ENCODE measurements at regions not wholly inside any gene's neighbourhood (a gene's known extent, or its start where the extent isn't known, plus 50 kb on each side); places are given as distances from the start of the nearest gene placed in this dataset.

DNA sequence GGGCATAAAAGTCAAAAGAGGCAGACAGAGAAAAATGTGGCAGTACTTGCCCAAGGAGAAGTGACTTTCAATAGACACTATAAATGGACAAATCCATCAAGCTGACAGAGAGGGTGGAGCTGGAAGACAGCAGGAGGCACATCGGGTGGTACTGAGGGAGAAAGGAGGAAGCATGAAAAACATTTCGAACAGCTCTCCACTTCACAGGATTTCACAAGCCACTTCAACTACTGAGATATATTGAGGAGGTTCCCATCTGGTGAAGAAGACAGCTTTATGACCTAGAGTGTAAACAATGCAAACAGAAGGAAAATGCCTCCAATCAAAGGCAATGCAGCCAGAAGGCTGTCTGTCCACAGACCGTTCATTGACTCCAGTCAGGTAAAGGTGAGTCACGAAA, 259.4 kb upstream of the ECI2 start:
- TF ChIP-seq POLR2AphosphoS5 (IDR thresholded peaks at IDR 0.05; ENCODE audit: low read depth, low read length) (no peak), TAF1 (IDR thresholded peaks at IDR 0.05; ENCODE audit: low read depth, low read length) (no peak), POLR2A (IDR thresholded peaks at IDR 0.05; ENCODE audit: low read depth, low read length) (no peak), SPI1 (IDR thresholded peaks at IDR 0.05; ENCODE audit: low read depth, low read length) (no peak), POU2F2 (IDR thresholded peaks at IDR 0.05; ENCODE audit: low read depth, low read length) (no peak)

All from GM12891 (cell line).